ENCODE measurements at regions not wholly inside any gene's neighbourhood (a gene's known extent, or its start where the extent isn't known, plus 50 kb on each side); places are given as distances from the start of the nearest gene placed in this dataset.

DNA sequence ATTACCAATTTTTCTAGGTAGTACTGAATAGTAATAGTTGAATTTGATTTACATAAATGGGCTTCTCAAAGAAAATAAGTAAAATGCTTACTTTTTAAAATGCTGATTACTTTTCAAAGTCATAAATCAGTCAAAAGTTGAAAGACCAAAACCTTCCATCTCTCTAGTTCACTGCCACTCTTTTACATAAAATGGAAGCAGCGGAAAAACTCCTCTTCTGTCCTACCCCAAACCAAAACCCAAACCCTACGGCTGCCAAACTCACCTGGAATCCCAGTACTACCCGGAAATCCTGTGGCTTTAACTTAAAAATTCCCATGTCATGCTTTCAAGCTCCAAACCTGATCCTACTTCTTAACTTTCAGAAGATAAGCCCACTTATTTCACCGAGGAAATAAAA lies 81.2 kb upstream of the MAPRE2 start:
- TF ChIP-seq, protein P1, sequence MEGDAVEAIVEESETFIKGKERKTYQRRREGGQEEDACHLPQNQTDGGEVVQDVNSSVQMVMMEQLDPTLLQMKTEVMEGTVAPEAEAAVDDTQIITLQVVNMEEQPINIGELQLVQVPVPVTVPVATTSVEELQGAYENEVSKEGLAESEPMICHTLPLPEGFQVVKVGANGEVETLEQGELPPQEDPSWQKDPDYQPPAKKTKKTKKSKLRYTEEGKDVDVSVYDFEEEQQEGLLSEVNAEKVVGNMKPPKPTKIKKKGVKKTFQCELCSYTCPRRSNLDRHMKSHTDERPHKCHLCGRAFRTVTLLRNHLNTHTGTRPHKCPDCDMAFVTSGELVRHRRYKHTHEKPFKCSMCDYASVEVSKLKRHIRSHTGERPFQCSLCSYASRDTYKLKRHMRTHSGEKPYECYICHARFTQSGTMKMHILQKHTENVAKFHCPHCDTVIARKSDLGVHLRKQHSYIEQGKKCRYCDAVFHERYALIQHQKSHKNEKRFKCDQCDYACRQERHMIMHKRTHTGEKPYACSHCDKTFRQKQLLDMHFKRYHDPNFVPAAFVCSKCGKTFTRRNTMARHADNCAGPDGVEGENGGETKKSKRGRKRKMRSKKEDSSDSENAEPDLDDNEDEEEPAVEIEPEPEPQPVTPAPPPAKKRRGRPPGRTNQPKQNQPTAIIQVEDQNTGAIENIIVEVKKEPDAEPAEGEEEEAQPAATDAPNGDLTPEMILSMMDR (IDR thresholded peaks at IDR 0.05; ENCODE audit: borderline replicate concordance, extremely low read depth, low read length, poor library complexity, severe bottlenecking): no peak
- no peak for TF ChIP-seq EZH2 (IDR thresholded peaks at IDR 0.05; ENCODE audit: borderline replicate concordance, low read depth, low read length, severe bottlenecking)
- DNase-seq (no peak), ATAC-seq (ENCODE audit: insufficient read depth, low read depth) (no peak)
- H3K79me2 ChIP-seq (ENCODE audit: insufficient read depth, low read length): no peaks in the 10 kb centered on the region
- H3K36me3 ChIP-seq (ENCODE audit: insufficient read depth, low read length): no peaks in the 10 kb centered on the region
- H3K9ac ChIP-seq (ENCODE audit: low read depth, low read length): no peak overlapping the region
- H3K4me3 ChIP-seq (ENCODE audit: low read depth in 1 of 2, low read length in 2 of 2): no peak overlapping the region
- H2AFZ ChIP-seq (ENCODE audit: low read depth, low read length): no peak overlapping the region
- peaks cover 23% of the 10 kb centered on the region for H3K27me3 ChIP-seq (ENCODE audit: insufficient read depth, low read length, poor library complexity)
- H4K20me1 ChIP-seq (ENCODE audit: insufficient read depth, low read length): no peaks in the 10 kb centered on the region
- no peak overlapping the region for H3K27ac ChIP-seq (ENCODE audit: low read length)
- no peak overlapping the region for H3K4me2 ChIP-seq (ENCODE audit: insufficient read depth, low read length)
- H3K4me1 ChIP-seq (ENCODE audit: insufficient read depth, low read length): no peaks in the 10 kb centered on the region
- no peaks in the 10 kb centered on the region for H3K9me3 ChIP-seq (ENCODE audit: insufficient read depth, low read length, severe bottlenecking)

DNA sequence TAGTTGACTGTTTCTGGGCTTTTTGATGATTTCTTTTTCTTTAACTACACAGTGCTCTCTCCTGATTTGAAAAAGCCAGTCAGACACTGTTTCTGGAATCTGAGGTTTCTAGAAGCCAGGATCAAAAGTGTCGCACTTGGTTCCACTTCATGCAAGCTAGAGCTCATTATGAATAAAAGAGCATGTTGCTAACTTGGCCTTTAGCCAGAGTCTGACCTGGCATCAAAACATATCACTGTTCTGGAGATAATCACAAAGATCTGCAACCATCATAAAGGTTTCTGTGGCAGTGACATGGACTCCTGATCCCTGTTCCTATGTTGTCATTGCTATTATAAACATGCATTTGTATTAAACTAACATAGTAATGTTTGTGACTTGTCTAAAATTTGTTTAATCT lies 76.1 kb upstream of the MAPRE2 start:
- H3K9ac ChIP-seq (ENCODE audit: low read depth, low read length): no peak overlapping the region
- no peaks in the 10 kb centered on the region for H3K4me1 ChIP-seq (ENCODE audit: insufficient read depth, low read length)
- no peak overlapping the region for H3K27ac ChIP-seq (ENCODE audit: low read length)
- ATAC-seq (ENCODE audit: insufficient read depth, low read depth): no peak
- no peaks in the 10 kb centered on the region for H3K9me3 ChIP-seq (ENCODE audit: insufficient read depth, low read length, severe bottlenecking)
- H3K36me3 ChIP-seq (ENCODE audit: insufficient read depth, low read length): no peaks in the 10 kb centered on the region
- peaks cover 6% of the 10 kb centered on the region for H3K27me3 ChIP-seq (ENCODE audit: insufficient read depth, low read length, poor library complexity)
- H4K20me1 ChIP-seq (ENCODE audit: insufficient read depth, low read length): no peaks in the 10 kb centered on the region
- H3K4me2 ChIP-seq (ENCODE audit: insufficient read depth, low read length): no peak overlapping the region
- no peak overlapping the region for H2AFZ ChIP-seq (ENCODE audit: low read depth, low read length)
- no peak for TF ChIP-seq EZH2 (IDR thresholded peaks at IDR 0.05; ENCODE audit: borderline replicate concordance, low read depth, low read length, severe bottlenecking)
- TF ChIP-seq, protein P1 (IDR thresholded peaks at IDR 0.05; ENCODE audit: borderline replicate concordance, extremely low read depth, low read length, poor library complexity, severe bottlenecking): no peak
- no peaks in the 10 kb centered on the region for H3K79me2 ChIP-seq (ENCODE audit: insufficient read depth, low read length)
- H3K4me3 ChIP-seq (ENCODE audit: low read depth in 1 of 2, low read length in 2 of 2): no peak overlapping the region
- DNase-seq: no peak

GRCh38 chr18:34965566-34965965 lies 75.6 kb upstream of the MAPRE2 start:
- Histone ChIP-seq H3K27me3 (ENCODE audit: insufficient read depth, low read length, poor library complexity) (peaks cover 6% of the 10 kb centered on the region), H3K9ac (ENCODE audit: low read depth, low read length) (no peak overlapping the region)

More at GRCh38 chr18:34965566-34965965, 75.6 kb upstream of the MAPRE2 start:
- Histone ChIP-seq H3K4me3 (ENCODE audit: low read depth in 1 of 2, low read length in 2 of 2) (no peak overlapping the region), H3K36me3 (ENCODE audit: insufficient read depth, low read length) (no peaks in the 10 kb centered on the region), H3K4me1 (ENCODE audit: insufficient read depth, low read length) (no peaks in the 10 kb centered on the region), H4K20me1 (ENCODE audit: insufficient read depth, low read length) (no peaks in the 10 kb centered on the region), H3K27ac (ENCODE audit: low read length) (no peak overlapping the region), H3K9me3 (ENCODE audit: insufficient read depth, low read length, severe bottlenecking) (no peaks in the 10 kb centered on the region), H3K4me2 (ENCODE audit: insufficient read depth, low read length) (no peak overlapping the region), H3K79me2 (ENCODE audit: insufficient read depth, low read length) (no peaks in the 10 kb centered on the region), H2AFZ (ENCODE audit: low read depth, low read length) (no peak overlapping the region)
- TF ChIP-seq, protein P1 (IDR thresholded peaks at IDR 0.05; ENCODE audit: borderline replicate concordance, extremely low read depth, low read length, poor library complexity, severe bottlenecking): no peak
- TF ChIP-seq EZH2 (IDR thresholded peaks at IDR 0.05; ENCODE audit: borderline replicate concordance, low read depth, low read length, severe bottlenecking): no peak
- no peak for ATAC-seq (ENCODE audit: insufficient read depth, low read depth)
- no peak for DNase-seq
